ENCODE measurements at regions not wholly inside any gene's neighbourhood (a gene's known extent, or its start where the extent isn't known, plus 50 kb on each side); places are given as distances from the start of the nearest gene placed in this dataset.
"Not testable (repeated sequence)": the region's sequence is repeated elsewhere in the genome, so short reads cannot be mapped to it uniquely, and the experiment has no call there.

DNA sequence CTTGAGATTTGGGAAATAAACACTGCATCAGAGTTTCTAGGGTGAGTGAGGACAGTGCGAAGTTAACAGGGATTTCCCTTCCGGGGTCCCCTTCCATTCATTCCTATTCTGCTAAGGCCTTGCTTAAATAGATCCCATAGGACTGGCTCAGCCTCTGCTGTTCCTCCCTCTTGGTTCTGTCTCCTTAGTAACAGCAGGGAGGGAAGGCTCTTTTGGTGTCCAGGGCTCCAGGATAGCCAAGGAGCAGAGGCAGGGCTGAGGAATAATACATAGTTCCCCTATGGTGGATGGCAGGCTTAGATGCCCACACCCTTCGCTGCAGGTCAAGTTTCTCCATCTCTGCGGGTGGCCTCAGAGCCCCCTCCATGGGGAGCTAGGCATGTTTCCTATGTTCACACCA, 591.7 kb downstream of the ACTL7B start:
- TF ChIP-seq CTCF (IDR thresholded peaks at IDR 0.05; ENCODE audit: low read depth, low read length, missing control alignments), result no peak
- no peak overlapping the region for H3K4me3 ChIP-seq (ENCODE audit: low read depth, low read length)
- in situ Hi-C loops (cut with HindIII; ENCODE audit: low sequenced_read_pairs), result no loop called here
- no peak for DNase-seq (ENCODE audit: low read depth)

GRCh38 chr9:108262836-108263235, 593.0 kb downstream of the ACTL7B start:
- TF ChIP-seq CTCF (IDR thresholded peaks at IDR 0.05; ENCODE audit: low read depth, low read length, missing control alignments), result no peak
- no peak for DNase-seq (ENCODE audit: low read depth)
- in situ Hi-C loops (cut with HindIII; ENCODE audit: low sequenced_read_pairs), result no loop called here
- no peak overlapping the region for H3K4me3 ChIP-seq (ENCODE audit: low read depth, low read length)

- no peak for TF ChIP-seq CTCF (IDR thresholded peaks at IDR 0.05; ENCODE audit: low read depth, low read length, missing control alignments)
- no peak overlapping the region for H3K4me3 ChIP-seq (ENCODE audit: low read depth, low read length)
- no peak for DNase-seq (ENCODE audit: low read depth)
- in situ Hi-C loops (cut with HindIII; ENCODE audit: low sequenced_read_pairs), result no loop called here
These were observed 595.7 kb downstream of the ACTL7B start for GRCh38 chr9:108259917-108260675.

GRCh38 chr9:108258640-108259039, 597.1 kb downstream of the ACTL7B start:
- in situ Hi-C loops (cut with HindIII; ENCODE audit: low sequenced_read_pairs), result no loop called here
- TF ChIP-seq CTCF (IDR thresholded peaks at IDR 0.05; ENCODE audit: low read depth, low read length, missing control alignments), result no peak
- no peak overlapping the region for H3K4me3 ChIP-seq (ENCODE audit: low read depth, low read length)
- DNase-seq (ENCODE audit: low read depth), result no peak

GRCh38 chr9:108257382-108257781, 598.4 kb downstream of the ACTL7B start:
- no peak for DNase-seq (ENCODE audit: low read depth)
- no peak overlapping the region for H3K4me3 ChIP-seq (ENCODE audit: low read depth, low read length)
- in situ Hi-C loops (cut with HindIII; ENCODE audit: low sequenced_read_pairs), result no loop called here
- no peak for TF ChIP-seq CTCF (IDR thresholded peaks at IDR 0.05; ENCODE audit: low read depth, low read length, missing control alignments)

DNA sequence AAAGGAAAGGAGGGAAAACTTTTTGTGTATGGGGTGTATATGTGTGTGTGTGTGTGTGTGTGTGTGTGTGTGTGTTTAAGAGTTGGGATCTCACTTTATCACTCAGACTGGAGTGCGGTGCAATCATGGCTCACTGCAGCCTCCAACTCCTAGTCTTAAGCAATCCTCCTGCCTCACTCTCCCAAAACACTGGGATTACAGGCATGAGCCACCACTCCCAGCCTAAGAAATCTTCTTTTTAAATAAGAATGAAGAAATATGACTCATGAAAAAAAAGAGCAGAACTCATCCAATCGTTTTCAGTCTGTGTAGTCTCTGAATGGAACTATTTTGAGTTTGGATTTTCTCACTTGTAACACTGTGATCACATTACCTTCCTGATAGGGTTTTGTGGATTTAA, 601.5 kb downstream of the ACTL7B start:
- DNase-seq (ENCODE audit: low read depth), result no peak
- H3K4me3 ChIP-seq (ENCODE audit: low read depth, low read length), result no peak overlapping the region
- in situ Hi-C loops (cut with HindIII; ENCODE audit: low sequenced_read_pairs), result no loop called here
- no peak for TF ChIP-seq CTCF (IDR thresholded peaks at IDR 0.05; ENCODE audit: low read depth, low read length, missing control alignments)

DNA sequence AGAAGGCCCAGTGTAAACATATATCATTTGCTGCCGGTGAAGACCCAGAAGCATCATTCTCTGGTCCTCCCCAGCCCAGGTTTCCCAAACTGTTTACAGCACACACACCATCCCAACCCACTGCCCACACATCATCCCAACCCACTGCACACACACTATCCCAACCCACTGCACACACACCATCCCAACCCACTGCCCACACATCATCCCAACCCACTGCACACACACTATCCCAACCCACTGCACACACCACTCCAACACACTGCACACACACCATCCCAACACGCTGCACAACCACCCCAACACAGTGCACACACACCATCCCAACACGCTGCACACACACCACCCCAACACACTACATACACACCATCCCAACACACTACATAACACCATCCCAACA, 608.4 kb downstream of the ACTL7B start:
- H3K4me3 ChIP-seq (ENCODE audit: low read depth, low read length); in situ Hi-C loops (cut with HindIII; ENCODE audit: low sequenced_read_pairs); DNase-seq (ENCODE audit: low read depth): not testable (repeated sequence)

Measured in astrocyte of the cerebellum (primary cell).